ENCODE measurements at regions not wholly inside any gene's neighbourhood (a gene's known extent, or its start where the extent isn't known, plus 50 kb on each side); places are given as distances from the start of the nearest gene placed in this dataset.

DNA sequence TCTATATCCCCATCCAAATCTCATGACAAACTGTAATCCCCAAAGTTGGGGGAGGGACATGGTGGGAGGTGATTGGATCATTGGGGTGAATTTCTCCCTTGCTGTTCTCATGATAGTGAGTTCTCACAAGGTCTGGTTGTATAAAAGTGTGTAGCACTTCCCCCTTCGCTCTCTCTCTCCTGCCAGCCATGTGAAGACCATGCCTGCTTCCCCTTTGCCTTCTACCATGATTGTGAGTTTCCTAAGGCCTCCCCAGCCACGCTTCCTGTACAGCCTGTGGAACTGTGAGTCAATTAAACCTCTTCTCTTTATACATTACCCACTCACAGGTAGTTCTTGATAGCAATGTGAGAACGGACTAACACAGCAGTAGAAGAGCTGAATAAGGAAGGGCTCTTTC, 62.6 kb upstream of the VASH1 start:
- DNase-seq = no peak
- H4K20me1 ChIP-seq (ENCODE audit: insufficient read depth) = no peaks in the 10 kb centered on the region
- H3K36me3 ChIP-seq (ENCODE audit: low read depth) = no peaks in the 10 kb centered on the region
- no peaks in the 10 kb centered on the region for H3K4me1 ChIP-seq (replicated peaks; ENCODE audit: insufficient read depth)
- H3K4me3 ChIP-seq = no peak overlapping the region
- no peaks in the 10 kb centered on the region for H3F3A ChIP-seq (ENCODE audit: insufficient read depth, low read depth)
- BruUV-seq (replicated peaks) = no TSS peak
- H3K9me2 ChIP-seq (ENCODE audit: insufficient read depth) = no peaks in the 10 kb centered on the region
- no peaks in the 10 kb centered on the region for H3K79me2 ChIP-seq (ENCODE audit: low read depth)
- no peak overlapping the region for H3K4me2 ChIP-seq
- ChIA-PET POLR2A (ENCODE audit: unreplicated experiment) (no interaction called here), CTCF (no interaction called here)
- no peaks in the 10 kb centered on the region for H3K9me3 ChIP-seq (ENCODE audit: insufficient read depth, low read depth)
- H3K27ac ChIP-seq = no peak overlapping the region
- peaks cover 100% of the 10 kb centered on the region for H3K27me3 ChIP-seq (ENCODE audit: insufficient read depth, low read depth)
- TF ChIP-seq, protein P1, sequence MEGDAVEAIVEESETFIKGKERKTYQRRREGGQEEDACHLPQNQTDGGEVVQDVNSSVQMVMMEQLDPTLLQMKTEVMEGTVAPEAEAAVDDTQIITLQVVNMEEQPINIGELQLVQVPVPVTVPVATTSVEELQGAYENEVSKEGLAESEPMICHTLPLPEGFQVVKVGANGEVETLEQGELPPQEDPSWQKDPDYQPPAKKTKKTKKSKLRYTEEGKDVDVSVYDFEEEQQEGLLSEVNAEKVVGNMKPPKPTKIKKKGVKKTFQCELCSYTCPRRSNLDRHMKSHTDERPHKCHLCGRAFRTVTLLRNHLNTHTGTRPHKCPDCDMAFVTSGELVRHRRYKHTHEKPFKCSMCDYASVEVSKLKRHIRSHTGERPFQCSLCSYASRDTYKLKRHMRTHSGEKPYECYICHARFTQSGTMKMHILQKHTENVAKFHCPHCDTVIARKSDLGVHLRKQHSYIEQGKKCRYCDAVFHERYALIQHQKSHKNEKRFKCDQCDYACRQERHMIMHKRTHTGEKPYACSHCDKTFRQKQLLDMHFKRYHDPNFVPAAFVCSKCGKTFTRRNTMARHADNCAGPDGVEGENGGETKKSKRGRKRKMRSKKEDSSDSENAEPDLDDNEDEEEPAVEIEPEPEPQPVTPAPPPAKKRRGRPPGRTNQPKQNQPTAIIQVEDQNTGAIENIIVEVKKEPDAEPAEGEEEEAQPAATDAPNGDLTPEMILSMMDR (conservative IDR thresholded peaks at IDR 0.05) = no peak
- no peak for TF ChIP-seq EZH2 (IDR thresholded peaks at IDR 0.05; ENCODE audit: low read depth)
- intact Hi-C loops (cut with micrococcal nuclease; ENCODE audit: unreplicated experiment) = no loop called here
- H2AFZ ChIP-seq = no peak overlapping the region

GRCh38 chr14:76699209-76699938, 61.9 kb upstream of the VASH1 start:
- CTCF ChIA-PET = no interaction called here

GRCh38 chr14:76699939-76700590, 61.2 kb upstream of the VASH1 start:
- Histone ChIP-seq H3K27me3 (ENCODE audit: insufficient read depth, low read depth) (peaks cover 100% of the 10 kb centered on the region), H3K27ac (no peak overlapping the region), H3K36me3 (ENCODE audit: low read depth) (no peaks in the 10 kb centered on the region), H2AFZ (no peak overlapping the region), H3K9me2 (ENCODE audit: insufficient read depth) (no peaks in the 10 kb centered on the region), H3K4me3 (no peak overlapping the region), H3K4me2 (no peak overlapping the region), H3K4me1 (replicated peaks; ENCODE audit: insufficient read depth) (no peaks in the 10 kb centered on the region), H3K9me3 (ENCODE audit: insufficient read depth, low read depth) (no peaks in the 10 kb centered on the region), H4K20me1 (ENCODE audit: insufficient read depth) (no peaks in the 10 kb centered on the region), H3K79me2 (ENCODE audit: low read depth) (no peaks in the 10 kb centered on the region), H3F3A (ENCODE audit: insufficient read depth, low read depth) (no peaks in the 10 kb centered on the region)
- intact Hi-C loops (cut with micrococcal nuclease; ENCODE audit: unreplicated experiment) = no loop called here
- POLR2A ChIA-PET (ENCODE audit: unreplicated experiment) = no interaction called here
- TF ChIP-seq, protein P1 (conservative IDR thresholded peaks at IDR 0.05) = no peak
- TF ChIP-seq EZH2 (IDR thresholded peaks at IDR 0.05; ENCODE audit: low read depth) = no peak
- no TSS peak for BruUV-seq (replicated peaks)
- DNase-seq = no peak
- CTCF ChIA-PET = no interaction called here

More at GRCh38 chr14:76699209-76699938, 61.9 kb upstream of the VASH1 start:
- no TSS peak for BruUV-seq (replicated peaks)
- H2AFZ ChIP-seq = no peak overlapping the region
- H3K9me3 ChIP-seq (ENCODE audit: insufficient read depth, low read depth) = no peaks in the 10 kb centered on the region
- POLR2A ChIA-PET (ENCODE audit: unreplicated experiment) = no interaction called here
- no peaks in the 10 kb centered on the region for H3K36me3 ChIP-seq (ENCODE audit: low read depth)
- no peak for DNase-seq
- no peak overlapping the region for H3K4me3 ChIP-seq
- H3K27me3 ChIP-seq (ENCODE audit: insufficient read depth, low read depth) = peaks cover 100% of the 10 kb centered on the region
- no peaks in the 10 kb centered on the region for H3F3A ChIP-seq (ENCODE audit: insufficient read depth, low read depth)
- H3K9me2 ChIP-seq (ENCODE audit: insufficient read depth) = no peaks in the 10 kb centered on the region
- H3K27ac ChIP-seq = no peak overlapping the region
- no peak for TF ChIP-seq EZH2 (IDR thresholded peaks at IDR 0.05; ENCODE audit: low read depth)
- TF ChIP-seq, protein P1 (conservative IDR thresholded peaks at IDR 0.05) = no peak
- no peaks in the 10 kb centered on the region for H4K20me1 ChIP-seq (ENCODE audit: insufficient read depth)
- H3K4me1 ChIP-seq (replicated peaks; ENCODE audit: insufficient read depth) = no peaks in the 10 kb centered on the region
- intact Hi-C loops (cut with micrococcal nuclease; ENCODE audit: unreplicated experiment) = no loop called here
- no peak overlapping the region for H3K4me2 ChIP-seq
- H3K79me2 ChIP-seq (ENCODE audit: low read depth) = no peaks in the 10 kb centered on the region

Data from PC-9 (cell line).